ENCODE measurements at regions not wholly inside any gene's neighbourhood (a gene's known extent, or its start where the extent isn't known, plus 50 kb on each side); places are given as distances from the start of the nearest gene placed in this dataset.

GRCh38 chr6:85364344-85364743 is 85.5 kb upstream of the NT5E start:
- Histone ChIP-seq H3K4me1 (ENCODE audit: low read length) (peaks cover 3% of the 10 kb centered on the region; the same call in 1 of the 2 replicates), H3K4me2 (ENCODE audit: low read depth, low read length) (no peak overlapping the region), H3K36me3 (replicated peaks; ENCODE audit: insufficient read depth, low read length) (no peaks in the 10 kb centered on the region), H3F3A (ENCODE audit: insufficient read depth, low read length) (0 out of 2 replicates have a peak, but pooled peaks cover 3% of the 10 kb centered on the region), H2AFZ (ENCODE audit: low read length) (no peak overlapping the region), H3K4me3 (ENCODE audit: low read length) (no peak overlapping the region), H3K27me3 (replicated peaks; ENCODE audit: insufficient read depth, low read length) (no peaks in the 10 kb centered on the region), H3K79me2 (ENCODE audit: low read length) (no peaks in the 10 kb centered on the region), H3K27ac (ENCODE audit: low read length) (no peak overlapping the region), H4K20me1 (ENCODE audit: insufficient read depth, low read length) (no peaks in the 10 kb centered on the region), H3K9me2 (replicated peaks; ENCODE audit: insufficient read depth, low read length) (no peaks in the 10 kb centered on the region), H3K9ac (ENCODE audit: low read length) (no peak overlapping the region), H3K9me3 (replicated peaks; ENCODE audit: insufficient read depth, low read length) (no peaks in the 10 kb centered on the region)
- DNase-seq, result no peak
- TF ChIP-seq EZH2 (optimal IDR thresholded peaks at IDR 0.05; ENCODE audit: low read depth, low read length) (no peak), EZH2phosphoT487 (IDR thresholded peaks at IDR 0.05; ENCODE audit: low read length) (no peak), CTCF (IDR thresholded peaks at IDR 0.05; ENCODE audit: low read length) (no peak)

GRCh38 chr6:85363870-85364269 is 86.0 kb upstream of the NT5E start:
- H3K79me2 ChIP-seq (ENCODE audit: low read length), result no peaks in the 10 kb centered on the region
- no peaks in the 10 kb centered on the region for H4K20me1 ChIP-seq (ENCODE audit: insufficient read depth, low read length)
- H2AFZ ChIP-seq (ENCODE audit: low read length), result no peak overlapping the region
- H3K9me2 ChIP-seq (replicated peaks; ENCODE audit: insufficient read depth, low read length), result no peaks in the 10 kb centered on the region
- TF ChIP-seq CTCF (IDR thresholded peaks at IDR 0.05; ENCODE audit: low read length), result no peak
- TF ChIP-seq EZH2 (optimal IDR thresholded peaks at IDR 0.05; ENCODE audit: low read depth, low read length), result no peak
- no peak for TF ChIP-seq EZH2phosphoT487 (IDR thresholded peaks at IDR 0.05; ENCODE audit: low read length)
- peaks cover 3% of the 10 kb centered on the region; the same call in 1 of the 2 replicates for H3K4me1 ChIP-seq (ENCODE audit: low read length)
- no peaks in the 10 kb centered on the region for H3K36me3 ChIP-seq (replicated peaks; ENCODE audit: insufficient read depth, low read length)
- no peak overlapping the region for H3K27ac ChIP-seq (ENCODE audit: low read length)
- H3F3A ChIP-seq (ENCODE audit: insufficient read depth, low read length), result 0 out of 2 replicates have a peak, but pooled peaks cover 3% of the 10 kb centered on the region
- no peak overlapping the region for H3K4me3 ChIP-seq (ENCODE audit: low read length)
- no peak overlapping the region for H3K9ac ChIP-seq (ENCODE audit: low read length)
- DNase-seq, result no peak
- no peak overlapping the region for H3K4me2 ChIP-seq (ENCODE audit: low read depth, low read length)
- no peaks in the 10 kb centered on the region for H3K27me3 ChIP-seq (replicated peaks; ENCODE audit: insufficient read depth, low read length)
- H3K9me3 ChIP-seq (replicated peaks; ENCODE audit: insufficient read depth, low read length), result no peaks in the 10 kb centered on the region

- Histone ChIP-seq H3K4me1 (ENCODE audit: low read length) (peaks cover 3% of the 10 kb centered on the region; the same call in 1 of the 2 replicates), H3K4me3 (ENCODE audit: low read length) (no peak overlapping the region), H3K9me2 (replicated peaks; ENCODE audit: insufficient read depth, low read length) (no peaks in the 10 kb centered on the region), H3F3A (ENCODE audit: insufficient read depth, low read length) (no peaks in the 10 kb centered on the region), H3K79me2 (ENCODE audit: low read length) (no peaks in the 10 kb centered on the region), H3K4me2 (ENCODE audit: low read depth, low read length) (no peak overlapping the region), H2AFZ (ENCODE audit: low read length) (no peak overlapping the region), H3K27ac (ENCODE audit: low read length) (no peak overlapping the region), H4K20me1 (ENCODE audit: insufficient read depth, low read length) (no peaks in the 10 kb centered on the region), H3K9me3 (replicated peaks; ENCODE audit: insufficient read depth, low read length) (no peaks in the 10 kb centered on the region), H3K9ac (ENCODE audit: low read length) (no peak overlapping the region), H3K36me3 (replicated peaks; ENCODE audit: insufficient read depth, low read length) (no peaks in the 10 kb centered on the region), H3K27me3 (replicated peaks; ENCODE audit: insufficient read depth, low read length) (no peaks in the 10 kb centered on the region)
- TF ChIP-seq EZH2phosphoT487 (IDR thresholded peaks at IDR 0.05; ENCODE audit: low read length) (no peak), CTCF (IDR thresholded peaks at IDR 0.05; ENCODE audit: low read length) (no peak), EZH2 (optimal IDR thresholded peaks at IDR 0.05; ENCODE audit: low read depth, low read length) (no peak)
- no peak for DNase-seq
These were observed 87.1 kb upstream of the NT5E start for GRCh38 chr6:85362652-85363310.
